Effector memory CD4-positive, alpha-beta T cell (primary cell): ENCODE measurements at regions not wholly inside any gene's neighbourhood (a gene's known extent, or its start where the extent isn't known, plus 50 kb on each side); places are given as distances from the start of the nearest gene placed in this dataset.
"Not testable (repeated sequence)": the region's sequence is repeated elsewhere in the genome, so short reads cannot be mapped to it uniquely, and the experiment has no call there.

ENCODE experiments used
- DNase-seq, 3 donors: peaks; one replicate each; pipeline ENCODE4 v3.0.0-alpha.2; 2020
- H3K27ac ChIP-seq: 2 replicates; pipeline ENCODE4 v1.7.0; 2013; ENCODE audit warnings: mild to moderate bottlenecking, low read length, moderate library complexity; ENCODE audit not compliant: insufficient read depth, poor library complexity, severe bottlenecking
- H3K27me3 ChIP-seq: replicated peaks from 2 replicates; pipeline ENCODE4 v1.7.0; 2013; ENCODE audit warnings: mild to moderate bottlenecking, low read length; ENCODE audit not compliant: insufficient read depth, control insufficient read depth, poor library complexity, severe bottlenecking
- H3K36me3 ChIP-seq: 2 replicates; pipeline ENCODE4 v1.7.0; 2013; ENCODE audit warnings: mild to moderate bottlenecking, low read length, moderate library complexity; ENCODE audit not compliant: control insufficient read depth, insufficient read depth
- H3K4me1 ChIP-seq: 2 replicates; pipeline ENCODE4 v1.7.0; 2013; ENCODE audit warnings: low read length, mild to moderate bottlenecking; ENCODE audit not compliant: control insufficient read depth, insufficient read depth, poor library complexity, severe bottlenecking
- H3K4me3 ChIP-seq: 2 replicates; pipeline ENCODE4 v1.7.0; 2013; ENCODE audit warnings: low read length, low read depth, mild to moderate bottlenecking; ENCODE audit not compliant: insufficient read depth, poor library complexity, severe bottlenecking
- H3K9me3 ChIP-seq: 2 replicates; pipeline ENCODE4 v1.7.0; 2013; ENCODE audit warnings: mild to moderate bottlenecking, low read length, moderate library complexity; ENCODE audit not compliant: control insufficient read depth

DNA sequence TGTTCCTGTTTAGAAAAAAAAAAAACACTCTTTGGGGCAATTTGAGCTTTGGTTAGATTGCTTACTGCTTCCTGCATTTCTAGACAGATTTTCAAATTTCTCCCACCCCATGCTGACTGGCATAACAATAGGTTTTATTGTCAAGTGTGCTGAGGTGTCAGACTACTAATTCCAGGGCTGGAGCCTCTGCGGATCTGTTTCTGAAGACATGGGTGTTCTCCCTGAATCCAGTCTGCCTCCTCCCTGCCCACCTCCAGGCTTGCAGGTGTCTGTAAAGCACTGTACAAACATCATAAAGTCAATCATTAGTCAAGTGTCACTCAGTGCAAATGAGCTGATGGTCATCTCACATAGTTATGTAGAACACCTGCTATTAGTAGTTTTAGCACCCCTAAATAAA, 292.4 kb downstream of the GATA3 start:
- no peak overlapping the region for H3K4me3 ChIP-seq
- no peak overlapping the region for H3K27ac ChIP-seq
- H3K9me3 ChIP-seq = no peaks in the 10 kb centered on the region
- DNase-seq = no peak
- H3K4me1 ChIP-seq = no peaks in the 10 kb centered on the region
- H3K36me3 ChIP-seq = no peaks in the 10 kb centered on the region
- H3K27me3 ChIP-seq = no peaks in the 10 kb centered on the region

DNA sequence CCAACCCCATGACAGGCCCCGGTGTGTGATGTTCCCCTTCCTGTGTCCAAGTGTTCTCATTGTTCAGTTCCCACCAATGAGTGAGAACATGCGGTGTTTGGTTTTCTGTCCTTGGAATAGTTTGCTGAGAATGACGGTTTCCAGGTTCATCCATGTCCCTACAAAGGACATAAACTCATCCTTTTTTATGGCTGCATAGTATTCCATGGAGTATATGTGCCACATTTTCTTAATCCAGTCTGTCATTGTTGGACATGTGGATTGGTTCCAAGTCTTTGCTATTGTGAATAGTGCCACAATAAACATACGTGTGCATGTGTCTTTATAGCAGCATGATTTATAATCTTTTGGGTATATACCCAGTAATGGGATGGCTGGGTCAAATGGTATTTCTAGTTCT, 293.1 kb downstream of the GATA3 start:
- not testable (repeated sequence) for H3K36me3 ChIP-seq, H3K4me1 ChIP-seq, DNase-seq, H3K27ac ChIP-seq, H3K9me3 ChIP-seq, H3K4me3 ChIP-seq, H3K27me3 ChIP-seq

DNA sequence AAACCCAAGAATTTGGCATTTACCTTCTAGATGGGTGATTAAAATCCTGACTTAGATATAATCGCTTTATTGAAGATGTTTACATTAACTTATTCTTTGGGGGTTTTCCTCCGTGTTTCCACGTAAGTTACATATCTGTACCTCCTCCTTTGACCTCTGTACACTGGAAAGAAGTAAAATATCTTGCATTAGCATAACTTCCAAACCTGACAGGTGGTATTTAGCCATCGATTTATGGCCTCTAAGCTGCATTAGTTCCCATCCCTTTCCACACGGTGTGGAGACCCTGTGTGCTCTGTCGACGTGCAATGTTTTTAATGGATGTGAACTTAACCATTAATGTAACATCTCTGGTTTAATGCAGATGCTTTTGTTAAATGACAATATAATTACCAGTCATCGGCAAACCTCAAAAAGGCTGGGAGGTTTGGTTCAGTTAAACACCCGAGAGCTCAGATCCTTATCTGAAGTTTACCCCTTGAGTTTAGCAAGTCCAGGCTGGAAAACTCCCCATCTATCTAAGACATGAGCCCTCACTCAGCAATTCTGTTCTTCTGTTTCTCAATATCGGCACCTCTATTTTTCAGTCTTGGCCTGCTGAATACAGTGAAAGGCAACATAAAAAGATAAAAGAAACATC, 295.2 kb downstream of the GATA3 start:
- Histone ChIP-seq H3K4me1 (no peaks in the 10 kb centered on the region), H3K4me3 (no peak overlapping the region), H3K27ac (no peak overlapping the region), H3K36me3 (no peaks in the 10 kb centered on the region), H3K9me3 (no peaks in the 10 kb centered on the region), H3K27me3 (no peaks in the 10 kb centered on the region)
- no peak for DNase-seq

DNA sequence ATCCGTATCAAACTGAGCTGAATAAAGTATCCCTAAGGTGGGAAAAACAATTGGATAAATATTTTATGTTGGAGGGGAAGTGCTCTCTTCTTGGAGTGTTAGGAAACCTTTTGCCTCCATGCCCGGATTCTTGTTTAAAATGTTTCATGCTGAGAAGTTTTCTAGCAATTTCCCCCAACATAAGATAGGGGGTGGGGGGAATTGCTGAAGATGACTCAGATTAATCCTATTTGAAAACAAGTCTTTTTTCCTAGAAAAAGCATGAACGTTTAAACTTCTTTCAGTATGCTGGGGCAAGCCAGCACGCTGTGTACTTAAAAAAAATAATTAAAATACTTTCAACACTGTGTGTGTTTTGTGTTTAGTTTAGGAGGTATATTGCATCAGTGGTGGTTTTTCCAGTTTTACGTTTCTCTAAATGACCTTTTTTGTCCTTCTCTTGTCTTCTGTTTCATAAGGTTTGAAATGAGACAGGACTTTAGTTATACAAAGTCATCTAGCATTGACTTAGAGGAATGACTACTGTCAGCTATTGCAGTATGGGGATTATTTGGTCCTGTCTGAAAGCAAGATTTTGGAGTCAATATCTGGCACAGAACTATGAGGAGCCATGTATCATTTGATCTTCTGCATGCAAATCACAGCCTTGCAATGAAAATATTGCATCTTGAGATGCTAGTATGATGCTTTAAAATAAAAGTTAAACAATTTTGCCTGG, 295.9 kb downstream of the GATA3 start:
- H3K36me3 ChIP-seq = no peaks in the 10 kb centered on the region
- no peaks in the 10 kb centered on the region for H3K9me3 ChIP-seq
- DNase-seq = no peak
- no peak overlapping the region for H3K4me3 ChIP-seq
- H3K27ac ChIP-seq = no peak overlapping the region
- no peaks in the 10 kb centered on the region for H3K27me3 ChIP-seq
- H3K4me1 ChIP-seq = no peaks in the 10 kb centered on the region

- no peak overlapping the region for H3K4me3 ChIP-seq
- no peak overlapping the region for H3K27ac ChIP-seq
- no peaks in the 10 kb centered on the region for H3K9me3 ChIP-seq
- DNase-seq = no peak
- H3K36me3 ChIP-seq = no peaks in the 10 kb centered on the region
- no peaks in the 10 kb centered on the region for H3K4me1 ChIP-seq
- no peaks in the 10 kb centered on the region for H3K27me3 ChIP-seq
These were observed 297.9 kb downstream of the GATA3 start for GRCh38 chr10:8352171-8353075.

GRCh38 chr10:8356283-8356682, 301.8 kb downstream of the GATA3 start:
- Histone ChIP-seq H3K4me3 (no peak overlapping the region), H3K9me3 (no peaks in the 10 kb centered on the region), H3K4me1 (no peaks in the 10 kb centered on the region), H3K36me3 (no peaks in the 10 kb centered on the region), H3K27me3 (no peaks in the 10 kb centered on the region), H3K27ac (no peak overlapping the region)
- no peak for DNase-seq

- no peaks in the 10 kb centered on the region for H3K36me3 ChIP-seq
- no peak overlapping the region for H3K27ac ChIP-seq
- no peaks in the 10 kb centered on the region for H3K9me3 ChIP-seq
- H3K4me1 ChIP-seq = peaks cover 10% of the 10 kb centered on the region
- no peak for DNase-seq
- H3K27me3 ChIP-seq = no peaks in the 10 kb centered on the region
- no peak overlapping the region for H3K4me3 ChIP-seq
These were observed 305.0 kb downstream of the GATA3 start for GRCh38 chr10:8359467-8359866.

GRCh38 chr10:8360365-8360764, 305.9 kb downstream of the GATA3 start:
- no peak for DNase-seq
- no peak overlapping the region for H3K4me3 ChIP-seq
- H3K27me3 ChIP-seq = no peaks in the 10 kb centered on the region

DNA sequence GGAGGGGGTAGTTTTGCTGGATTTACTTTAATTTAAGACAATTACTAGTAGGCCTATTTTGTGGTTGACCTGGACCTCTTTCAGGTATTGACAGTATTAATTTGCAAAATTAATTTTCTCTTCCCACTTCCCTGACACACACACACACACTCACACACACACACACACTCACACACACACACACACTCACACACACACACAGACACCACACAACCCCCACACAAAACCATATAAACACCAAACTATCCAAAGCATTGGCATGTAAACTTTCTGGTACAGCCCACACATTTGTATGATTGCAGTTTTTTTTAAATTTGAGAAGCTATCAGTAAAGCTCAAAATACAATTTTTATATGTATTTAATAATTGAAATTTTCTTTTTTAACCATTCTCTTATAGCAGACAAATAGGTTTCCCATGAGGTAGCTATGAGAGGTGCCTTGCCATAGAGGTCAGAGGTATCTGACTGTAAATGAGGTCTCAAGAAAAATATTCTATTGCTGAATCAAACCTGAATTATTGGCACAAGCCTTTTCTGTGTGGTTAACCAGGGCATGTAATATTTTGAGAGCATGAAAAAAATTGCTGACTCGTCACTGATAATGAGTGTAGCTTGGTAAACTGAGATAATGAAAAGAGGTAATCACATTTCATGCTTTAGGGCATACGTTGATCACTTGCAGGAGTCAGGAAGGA, 306.5 kb downstream of the GATA3 start:
- DNase-seq = no peak
- no peak overlapping the region for H3K27ac ChIP-seq
- no peak overlapping the region for H3K4me3 ChIP-seq
- H3K27me3 ChIP-seq = no peaks in the 10 kb centered on the region
- no peaks in the 10 kb centered on the region for H3K36me3 ChIP-seq
- no peaks in the 10 kb centered on the region for H3K9me3 ChIP-seq
- peaks cover 20% of the 10 kb centered on the region for H3K4me1 ChIP-seq

More at GRCh38 chr10:8360365-8360764, 305.9 kb downstream of the GATA3 start:
- no peak overlapping the region for H3K27ac ChIP-seq
- no peaks in the 10 kb centered on the region for H3K9me3 ChIP-seq
- H3K36me3 ChIP-seq = no peaks in the 10 kb centered on the region
- peaks cover 16% of the 10 kb centered on the region for H3K4me1 ChIP-seq
